K562 (cell line): ENCODE measurements at regions not wholly inside any gene's neighbourhood (a gene's known extent, or its start where the extent isn't known, plus 50 kb on each side); places are given as distances from the start of the nearest gene placed in this dataset.

ENCODE experiments used
- FOXP1 ChIP-seq: sonication (generic); formaldehyde crosslinking; IDR thresholded peaks from 2 replicates; pipeline ENCODE4 v1.8.0; 2022; ENCODE audit warnings: mild to moderate bottlenecking, missing genetic modification reagents
- HDAC2 ChIP-seq: fragments of 450-650 bp; IDR thresholded peaks from 2 replicates; pipeline ENCODE4 v1.6.1; 2016; ENCODE audit warnings: mild to moderate bottlenecking
- HDGF ChIP-seq: fragments of 450-650 bp; IDR thresholded peaks from 2 replicates; pipeline ENCODE4 v1.6.1; 2016
- IRF1 ChIP-seq: sonication (generic); formaldehyde crosslinking; IDR thresholded peaks from 2 replicates; pipeline ENCODE4 v1.8.0; 2022; ENCODE audit warnings: missing genetic modification reagents, mild to moderate bottlenecking, borderline replicate concordance
- MAFG ChIP-seq: fragments of 450-650 bp; conservative IDR thresholded peaks from 2 replicates; pipeline ENCODE4 v1.6.1; 2016; ENCODE audit warnings: missing genetic modification characterization, missing compliant biosample characterization
- NR2C1 ChIP-seq, 2 experiments: fragments of 450-650 bp; IDR thresholded peaks; 2 replicates each; pipeline ENCODE4 v1.6.1; 2017; ENCODE audit warnings: mild to moderate bottlenecking in 2 of 2, antibody characterized with exemption in 1 of 2, inconsistent platforms in 1 of 2, missing compliant biosample characterization in 1 of 2, missing genetic modification characterization in 1 of 2
- REST ChIP-seq, 2 experiments: fragments of 450-650 bp; formaldehyde crosslinking in 1 of 2; IDR thresholded peaks; 2 replicates each; pipeline versions ENCODE4 v1.4.0 to v1.6.1; 2014 to 2020; ENCODE audit warnings: mild to moderate bottlenecking in 2 of 2, borderline replicate concordance in 1 of 2, low read depth in 1 of 2
- TF ChIP-seq, protein P1 (sequence below): sonication (generic); formaldehyde crosslinking; IDR thresholded peaks from 2 replicates; pipeline ENCODE4 v1.8.1; 2023; ENCODE audit warnings: mild to moderate bottlenecking, missing genetic modification reagents, moderate library complexity
- TF ChIP-seq, protein P2 (sequence below), 2 experiments: fragments of 450-650 bp; IDR thresholded peaks; 2 replicates each; pipeline ENCODE4 v1.6.1; 2018; ENCODE audit warnings: mild to moderate bottlenecking in 2 of 2, low read depth in 1 of 2; ENCODE audit not compliant: partially characterized antibody in 2 of 2

DNA sequence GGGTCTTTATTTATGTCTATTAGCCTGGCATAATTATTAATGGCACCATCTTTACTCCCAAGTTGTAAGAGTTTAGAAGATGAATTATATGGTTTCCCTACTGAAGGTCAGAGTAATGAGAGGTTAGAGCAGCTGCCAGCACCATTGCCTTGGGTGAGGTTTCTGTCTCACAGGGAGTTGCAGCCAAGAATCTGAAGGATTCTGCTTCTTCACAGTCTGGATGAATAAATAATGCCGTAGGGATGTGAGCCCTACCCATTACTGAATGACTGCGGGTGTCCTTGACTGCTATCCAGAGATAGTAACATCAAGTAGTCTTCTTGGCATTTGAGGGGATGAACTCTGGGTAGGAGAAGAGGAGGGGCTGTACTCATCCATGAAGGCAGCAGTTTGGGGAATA lies 52.8 kb upstream of the SMIM36 start:
- TF ChIP-seq MAFG (tag), result no peak
- no peak for TF ChIP-seq HDGF
- TF ChIP-seq HDAC2, result no peak
- TF ChIP-seq, protein P1, sequence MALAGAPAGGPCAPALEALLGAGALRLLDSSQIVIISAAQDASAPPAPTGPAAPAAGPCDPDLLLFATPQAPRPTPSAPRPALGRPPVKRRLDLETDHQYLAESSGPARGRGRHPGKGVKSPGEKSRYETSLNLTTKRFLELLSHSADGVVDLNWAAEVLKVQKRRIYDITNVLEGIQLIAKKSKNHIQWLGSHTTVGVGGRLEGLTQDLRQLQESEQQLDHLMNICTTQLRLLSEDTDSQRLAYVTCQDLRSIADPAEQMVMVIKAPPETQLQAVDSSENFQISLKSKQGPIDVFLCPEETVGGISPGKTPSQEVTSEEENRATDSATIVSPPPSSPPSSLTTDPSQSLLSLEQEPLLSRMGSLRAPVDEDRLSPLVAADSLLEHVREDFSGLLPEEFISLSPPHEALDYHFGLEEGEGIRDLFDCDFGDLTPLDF, result no peak
- no peak for TF ChIP-seq REST (IDR thresholded peaks at IDR 0.05; ENCODE audit: borderline replicate concordance)
- TF ChIP-seq REST (CRISPR knock-in tag; IDR thresholded peaks at IDR 0.05; ENCODE audit: low read depth), result no peak
- TF ChIP-seq FOXP1 (CRISPR knock-in tag), result no peak
- no peak for TF ChIP-seq IRF1
- TF ChIP-seq, protein P2, sequence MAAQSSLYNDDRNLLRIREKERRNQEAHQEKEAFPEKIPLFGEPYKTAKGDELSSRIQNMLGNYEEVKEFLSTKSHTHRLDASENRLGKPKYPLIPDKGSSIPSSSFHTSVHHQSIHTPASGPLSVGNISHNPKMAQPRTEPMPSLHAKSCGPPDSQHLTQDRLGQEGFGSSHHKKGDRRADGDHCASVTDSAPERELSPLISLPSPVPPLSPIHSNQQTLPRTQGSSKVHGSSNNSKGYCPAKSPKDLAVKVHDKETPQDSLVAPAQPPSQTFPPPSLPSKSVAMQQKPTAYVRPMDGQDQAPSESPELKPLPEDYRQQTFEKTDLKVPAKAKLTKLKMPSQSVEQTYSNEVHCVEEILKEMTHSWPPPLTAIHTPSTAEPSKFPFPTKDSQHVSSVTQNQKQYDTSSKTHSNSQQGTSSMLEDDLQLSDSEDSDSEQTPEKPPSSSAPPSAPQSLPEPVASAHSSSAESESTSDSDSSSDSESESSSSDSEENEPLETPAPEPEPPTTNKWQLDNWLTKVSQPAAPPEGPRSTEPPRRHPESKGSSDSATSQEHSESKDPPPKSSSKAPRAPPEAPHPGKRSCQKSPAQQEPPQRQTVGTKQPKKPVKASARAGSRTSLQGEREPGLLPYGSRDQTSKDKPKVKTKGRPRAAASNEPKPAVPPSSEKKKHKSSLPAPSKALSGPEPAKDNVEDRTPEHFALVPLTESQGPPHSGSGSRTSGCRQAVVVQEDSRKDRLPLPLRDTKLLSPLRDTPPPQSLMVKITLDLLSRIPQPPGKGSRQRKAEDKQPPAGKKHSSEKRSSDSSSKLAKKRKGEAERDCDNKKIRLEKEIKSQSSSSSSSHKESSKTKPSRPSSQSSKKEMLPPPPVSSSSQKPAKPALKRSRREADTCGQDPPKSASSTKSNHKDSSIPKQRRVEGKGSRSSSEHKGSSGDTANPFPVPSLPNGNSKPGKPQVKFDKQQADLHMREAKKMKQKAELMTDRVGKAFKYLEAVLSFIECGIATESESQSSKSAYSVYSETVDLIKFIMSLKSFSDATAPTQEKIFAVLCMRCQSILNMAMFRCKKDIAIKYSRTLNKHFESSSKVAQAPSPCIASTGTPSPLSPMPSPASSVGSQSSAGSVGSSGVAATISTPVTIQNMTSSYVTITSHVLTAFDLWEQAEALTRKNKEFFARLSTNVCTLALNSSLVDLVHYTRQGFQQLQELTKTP (IDR thresholded peaks at IDR 0.05; ENCODE audit: low read depth in 1 of 2, partially characterized antibody in 2 of 2), result no peak
- no peak for TF ChIP-seq NR2C1 (IDR thresholded peaks at IDR 0.05)
- no peak for TF ChIP-seq NR2C1 (tag; IDR thresholded peaks at IDR 0.05)
